Parathyroid adenoma (tissue), 2 donors: ENCODE measurements at regions not wholly inside any gene's neighbourhood (a gene's known extent, or its start where the extent isn't known, plus 50 kb on each side); places are given as distances from the start of the nearest gene placed in this dataset.

Source experiments
- H2AFZ ChIP-seq: fragments of 300-600 bp; sonication (generic); one replicate; pipeline ENCODE4 v1.7.0; 2017; ENCODE audit warnings: antibody characterized with exemption, mild to moderate bottlenecking
- H3K27ac ChIP-seq: fragments of 300-600 bp; sonication (generic); one replicate; pipeline ENCODE4 v1.7.0; 2017
- H3K27me3 ChIP-seq: fragments of 300-600 bp; sonication (generic); one replicate; pipeline ENCODE4 v1.7.0; 2017; ENCODE audit warnings: low read length; ENCODE audit not compliant: control insufficient read depth, insufficient read depth
- H3K36me3 ChIP-seq: fragments of 300-600 bp; sonication (generic); one replicate; pipeline ENCODE4 v1.7.0; 2017; ENCODE audit warnings: low read length; ENCODE audit not compliant: control insufficient read depth, insufficient read depth
- H3K4me1 ChIP-seq: fragments of 300-600 bp; sonication (generic); one replicate; pipeline ENCODE4 v1.7.0; 2017; ENCODE audit warnings: control low read depth
- H3K4me2 ChIP-seq: fragments of 300-600 bp; sonication (generic); one replicate; pipeline ENCODE4 v1.7.0; 2017; ENCODE audit warnings: low read length
- H3K4me3 ChIP-seq: fragments of 300-600 bp; sonication (generic); one replicate; pipeline ENCODE4 v1.7.0; 2017; ENCODE audit warnings: low read depth, low read length
- H3K79me2 ChIP-seq: fragments of 300-600 bp; sonication (generic); one replicate; pipeline ENCODE4 v1.7.0; 2017; ENCODE audit warnings: control low read depth
- H3K9ac ChIP-seq: fragments of 300-600 bp; sonication (generic); one replicate; pipeline ENCODE4 v1.7.0; 2017; ENCODE audit warnings: mild to moderate bottlenecking
- H3K9me3 ChIP-seq: fragments of 300-600 bp; sonication (generic); one replicate; pipeline ENCODE4 v1.7.0; 2017; ENCODE audit warnings: low read length; ENCODE audit not compliant: control insufficient read depth
- CTCF ChIP-seq: fragments of 300-600 bp; sonication (generic); IDR thresholded peaks from one replicate; pipeline ENCODE4 v1.7.0; 2017; ENCODE audit warnings: antibody characterized with exemption, mild to moderate bottlenecking
- donor health status: primary hyperparathyroidism.

DNA sequence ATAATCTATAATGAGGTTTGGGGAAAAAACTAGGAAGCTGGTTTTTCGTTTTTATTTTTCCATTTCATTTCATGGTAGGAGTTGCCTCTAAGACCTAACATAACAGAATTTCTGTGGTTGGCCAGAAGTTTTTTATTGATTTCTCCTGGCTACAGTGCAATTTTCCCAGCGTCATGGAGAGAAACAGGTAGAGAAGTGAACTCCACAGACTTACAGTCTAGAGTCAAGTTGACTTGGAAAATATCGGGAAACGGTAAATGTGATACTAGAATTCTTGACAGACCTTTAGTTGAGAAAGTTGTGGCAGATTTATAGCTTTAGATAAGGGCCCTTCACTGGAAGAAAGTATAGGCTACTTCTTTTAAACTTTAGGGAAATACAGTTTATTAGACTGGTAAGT lies 238.3 kb downstream of the DOK5 start:
- H3K9me3 ChIP-seq: no peaks in the 10 kb centered on the region
- TF ChIP-seq CTCF: no peak
- H3K27me3 ChIP-seq: no peaks in the 10 kb centered on the region
- no peaks in the 10 kb centered on the region for H3K36me3 ChIP-seq
- no peaks in the 10 kb centered on the region for H3K79me2 ChIP-seq
- no peak overlapping the region for H3K4me3 ChIP-seq
- no peaks in the 10 kb centered on the region for H3K4me1 ChIP-seq
- H3K9ac ChIP-seq: no peak overlapping the region
- H3K27ac ChIP-seq: no peak overlapping the region
- no peak overlapping the region for H3K4me2 ChIP-seq
- H2AFZ ChIP-seq: no peak overlapping the region

DNA sequence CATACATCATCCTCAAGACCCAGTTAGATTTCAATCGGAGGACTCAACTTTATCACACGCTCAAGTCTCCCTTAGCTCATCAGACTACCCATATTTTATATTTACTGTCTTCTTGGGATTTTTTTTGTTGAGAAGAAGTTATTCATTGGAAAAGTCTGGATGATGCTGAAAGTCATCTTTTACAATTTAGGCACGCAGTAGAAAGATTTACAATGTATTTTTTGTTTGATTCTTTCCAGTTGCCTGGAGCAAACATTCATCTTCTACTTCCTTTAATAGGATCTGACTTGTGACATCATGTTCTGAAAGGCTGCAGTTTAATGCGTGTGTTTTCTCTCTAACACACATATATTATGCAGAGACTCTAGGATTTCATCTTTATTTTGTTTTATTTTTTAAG lies 235.7 kb downstream of the DOK5 start:
- H3K9me3 ChIP-seq: no peaks in the 10 kb centered on the region
- H3K27me3 ChIP-seq: no peaks in the 10 kb centered on the region
- H2AFZ ChIP-seq: no peak overlapping the region
- no peak overlapping the region for H3K9ac ChIP-seq
- no peaks in the 10 kb centered on the region for H3K36me3 ChIP-seq
- no peaks in the 10 kb centered on the region for H3K79me2 ChIP-seq
- H3K4me3 ChIP-seq: no peak overlapping the region
- H3K4me1 ChIP-seq: no peaks in the 10 kb centered on the region
- H3K4me2 ChIP-seq: no peak overlapping the region
- no peak overlapping the region for H3K27ac ChIP-seq
- TF ChIP-seq CTCF: no peak

DNA sequence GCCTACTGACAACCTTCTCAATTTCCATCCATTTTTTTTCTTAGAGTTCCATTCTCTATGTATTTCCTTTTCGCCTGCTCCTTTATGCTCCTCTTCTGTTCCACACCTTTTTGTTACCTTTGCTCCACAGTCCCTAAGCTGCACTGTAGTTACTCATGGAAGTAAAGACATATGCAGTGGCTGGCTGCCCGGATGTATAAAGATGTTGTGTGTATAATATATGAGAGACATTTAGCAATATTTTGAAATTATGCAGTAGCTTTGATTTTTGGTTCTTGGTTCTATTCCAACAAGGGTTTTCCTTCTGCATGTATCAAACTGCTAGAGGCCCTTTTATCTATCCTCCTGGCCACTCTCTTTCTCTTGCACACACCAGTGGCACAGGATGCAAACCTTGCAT lies 234.9 kb downstream of the DOK5 start:
- Histone ChIP-seq H3K4me2 (no peak overlapping the region), H3K9me3 (no peaks in the 10 kb centered on the region)
- no peak for TF ChIP-seq CTCF

DNA sequence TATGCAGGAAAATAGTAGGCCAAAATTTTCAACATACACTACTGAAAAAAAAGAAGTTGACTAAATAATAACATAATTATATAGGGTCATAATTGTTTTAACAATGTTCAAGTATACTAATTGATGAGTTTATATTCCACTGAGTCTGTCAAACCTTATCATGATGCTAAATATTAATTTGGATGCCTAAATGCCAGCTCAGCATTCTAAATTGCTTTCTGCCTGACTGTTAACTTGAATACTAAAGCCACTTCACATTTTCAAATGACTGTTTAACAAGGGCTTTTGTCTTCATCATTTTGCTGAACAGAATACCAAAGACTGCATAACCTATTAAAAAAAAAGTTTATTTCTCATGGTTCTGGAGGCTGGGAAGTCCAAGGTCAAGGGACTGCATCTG lies 232.8 kb downstream of the DOK5 start:
- Histone ChIP-seq H3K9ac (no peak overlapping the region), H3K4me2 (no peak overlapping the region), H3K79me2 (no peaks in the 10 kb centered on the region), H3K9me3 (no peaks in the 10 kb centered on the region), H3K4me3 (no peak overlapping the region), H3K4me1 (no peaks in the 10 kb centered on the region), H3K27ac (no peak overlapping the region), H3K27me3 (no peaks in the 10 kb centered on the region), H3K36me3 (no peaks in the 10 kb centered on the region), H2AFZ (no peak overlapping the region)
- no peak for TF ChIP-seq CTCF

More for the DNA sequence above, 234.9 kb downstream of the DOK5 start:
- no peak overlapping the region for H3K9ac ChIP-seq
- no peaks in the 10 kb centered on the region for H3K36me3 ChIP-seq
- H3K79me2 ChIP-seq: no peaks in the 10 kb centered on the region
- H3K4me3 ChIP-seq: no peak overlapping the region
- H3K27ac ChIP-seq: no peak overlapping the region
- no peaks in the 10 kb centered on the region for H3K27me3 ChIP-seq
- no peaks in the 10 kb centered on the region for H3K4me1 ChIP-seq
- H2AFZ ChIP-seq: no peak overlapping the region

GRCh38 chr20:54707801-54708200 lies 232.4 kb downstream of the DOK5 start:
- no peaks in the 10 kb centered on the region for H3K79me2 ChIP-seq
- no peak overlapping the region for H3K27ac ChIP-seq
- H3K4me1 ChIP-seq: no peaks in the 10 kb centered on the region
- no peaks in the 10 kb centered on the region for H3K27me3 ChIP-seq
- H3K4me3 ChIP-seq: no peak overlapping the region
- H2AFZ ChIP-seq: no peak overlapping the region
- H3K9me3 ChIP-seq: no peaks in the 10 kb centered on the region
- no peak for TF ChIP-seq CTCF
- H3K9ac ChIP-seq: no peak overlapping the region
- no peak overlapping the region for H3K4me2 ChIP-seq
- no peaks in the 10 kb centered on the region for H3K36me3 ChIP-seq
